Activated CD4-positive, alpha-beta memory T cell treated with anti-CD3 and anti-CD28 coated beads, Interleukin-2, amount 10 ng/mL, durations not matched to agents 7 days and 5 days (primary cell): ENCODE measurements at regions not wholly inside any gene's neighbourhood (a gene's known extent, or its start where the extent isn't known, plus 50 kb on each side); places are given as distances from the start of the nearest gene placed in this dataset.
A peak's percentile ranks its signal among the peaks of the same experiment; 100 is the strongest.
"Not testable (repeated sequence)": the region's sequence is repeated elsewhere in the genome, so short reads cannot be mapped to it uniquely, and the experiment has no call there.

ENCODE experiments used
- CTCF ChIA-PET: fragments of 350-600 bp; sonication (Branson Sonifier 250); formaldehyde crosslinking; loops from one replicate; lab custom pipeline; 2021; ENCODE audit warnings: antibody characterized with exemption, inconsistent platforms; lab: Charles Lee
- POLR2A ChIA-PET: fragments of 350-600 bp; sonication (Branson Sonifier 250); formaldehyde crosslinking; loops from one replicate; lab custom pipeline; 2021; ENCODE audit warnings: antibody characterized with exemption; lab: Charles Lee
- DNase-seq: peaks from one replicate; pipeline ENCODE4 v3.0.0-alpha.2; 2020
- H3K27ac Mint-ChIP-seq: one replicate; pipeline ENCODE4 v1.8.0; 2021; ENCODE audit warnings: mild to moderate bottlenecking, mixed read lengths
- H3K27me3 Mint-ChIP-seq: one replicate; pipeline ENCODE4 v1.8.0; 2021; ENCODE audit warnings: mixed read lengths
- H3K36me3 Mint-ChIP-seq: one replicate; pipeline ENCODE4 v1.8.0; 2021; ENCODE audit warnings: low read depth, mixed read lengths
- H3K4me1 Mint-ChIP-seq: one replicate; pipeline ENCODE4 v1.8.0; 2021; ENCODE audit warnings: mixed read lengths
- H3K4me3 Mint-ChIP-seq: one replicate; pipeline ENCODE4 v1.8.0; 2021; ENCODE audit warnings: mild to moderate bottlenecking, mixed read lengths
- H3K9me3 Mint-ChIP-seq: one replicate; pipeline ENCODE4 v1.8.0; 2021; ENCODE audit warnings: mixed read lengths

- POLR2A ChIA-PET, result no interaction called here
- no peak overlapping the region for H3K4me3 Mint-ChIP-seq
- H3K4me1 Mint-ChIP-seq, result peaks cover 40% of the 10 kb centered on the region
- no peak for DNase-seq
- no peaks in the 10 kb centered on the region for H3K27me3 Mint-ChIP-seq
- H3K27ac Mint-ChIP-seq, result no peak overlapping the region
- CTCF ChIA-PET, result no interaction called here
- H3K36me3 Mint-ChIP-seq, result peaks cover 6% of the 10 kb centered on the region
- H3K9me3 Mint-ChIP-seq, result no peaks in the 10 kb centered on the region
Measured at GRCh38 chr6:118715376-118715775, 64.0 kb upstream of the CEP85L start.

DNA sequence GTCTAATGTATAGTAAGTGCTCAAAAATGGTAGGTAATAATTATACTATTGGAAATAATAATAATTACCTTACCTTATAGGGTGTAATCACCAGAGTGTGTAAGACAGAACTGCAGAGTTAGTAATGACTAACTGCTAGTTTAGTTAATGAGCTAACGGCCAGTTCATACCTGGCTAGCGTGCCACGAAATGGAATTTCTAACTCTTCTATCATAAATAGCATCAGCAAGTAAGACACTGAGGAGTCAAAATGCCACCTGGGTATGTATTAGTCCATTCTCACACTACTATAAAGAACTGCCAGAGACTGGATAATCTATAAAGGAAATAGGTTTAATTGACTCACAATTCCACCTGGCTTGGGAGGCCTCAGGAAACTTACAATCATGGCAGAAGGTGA, 63.4 kb upstream of the CEP85L start:
- peaks cover 40% of the 10 kb centered on the region for H3K4me1 Mint-ChIP-seq
- H3K27ac Mint-ChIP-seq, result no peak overlapping the region
- POLR2A ChIA-PET, result no interaction called here
- DNase-seq, result no peak
- peaks cover 6% of the 10 kb centered on the region for H3K36me3 Mint-ChIP-seq
- H3K9me3 Mint-ChIP-seq, result no peaks in the 10 kb centered on the region
- no peaks in the 10 kb centered on the region for H3K27me3 Mint-ChIP-seq
- H3K4me3 Mint-ChIP-seq, result no peak overlapping the region
- CTCF ChIA-PET, result no interaction called here

DNA sequence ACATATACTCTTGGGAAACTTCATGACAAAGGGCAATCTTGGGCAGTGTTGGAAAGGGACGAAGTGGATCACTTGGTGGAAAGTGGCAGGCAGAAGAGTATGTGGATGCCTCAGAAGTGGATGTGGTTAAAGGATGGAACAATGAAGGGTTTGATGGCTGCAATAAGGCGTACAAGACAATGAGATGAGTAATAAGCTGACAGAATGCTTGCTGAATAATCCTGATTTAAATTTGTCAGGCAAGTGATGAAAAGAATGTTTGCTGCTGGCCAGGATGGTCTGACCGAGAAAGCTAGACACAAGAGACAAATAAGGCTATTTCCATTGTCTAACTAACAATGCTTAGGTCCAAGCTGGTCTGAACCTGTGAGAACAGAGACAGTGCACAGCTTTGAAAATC, 61.6 kb upstream of the CEP85L start:
- Mint-ChIP-seq H3K36me3 (peaks cover 10% of the 10 kb centered on the region), H3K4me3 (no peak overlapping the region), H3K4me1 (peaks cover 35% of the 10 kb centered on the region), H3K9me3 (no peaks in the 10 kb centered on the region), H3K27me3 (no peaks in the 10 kb centered on the region), H3K27ac (peak overlapping the region; percentile 4)
- CTCF ChIA-PET, result interaction anchor here (0.6 to 2.1 kb wide), 2 partner anchors 84 to 89 kb away, joined by 3 to 7 read pairs; no protein-coding TSS in a partner anchor
- DNase-seq, result no peak
- POLR2A ChIA-PET, result interaction anchor here (0.7 to 9.8 kb wide), 3 partner anchors 8 to 181 kb away, joined by 3 to 146 read pairs (median 3); partner anchors contain the start of gene ASF1A

DNA sequence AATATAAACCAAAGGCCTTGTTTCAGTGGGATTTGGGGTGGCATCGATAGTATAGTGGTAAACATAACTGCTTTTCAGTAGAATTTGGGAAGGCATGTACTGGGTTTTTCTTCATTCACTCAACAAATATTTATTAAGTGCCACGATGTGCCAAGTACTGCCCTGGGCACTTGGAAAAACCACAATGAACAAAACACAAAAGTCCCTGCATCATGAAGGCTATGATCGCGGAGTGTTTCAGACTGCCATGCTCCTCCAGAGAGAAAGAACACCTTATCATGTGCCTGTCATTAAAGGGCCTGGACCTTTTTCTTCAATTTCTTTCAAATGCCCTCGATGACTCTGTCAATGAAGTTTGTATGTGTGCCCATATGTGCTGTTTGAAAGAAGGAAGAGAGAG, 59.2 kb upstream of the CEP85L start:
- CTCF ChIA-PET, result interaction anchor here (1.3 to 1.7 kb wide), 4 partner anchors 55 to 186 kb away, joined by 5 to 11 read pairs (median 8); partner anchors contain the start of gene ASF1A
- DNase-seq, result peak; percentile 24
- Mint-ChIP-seq H3K4me1 (peaks cover 57% of the 10 kb centered on the region), H3K27me3 (no peaks in the 10 kb centered on the region), H3K4me3 (peak overlapping the region; percentile 96), H3K9me3 (no peaks in the 10 kb centered on the region), H3K36me3 (peaks cover 25% of the 10 kb centered on the region), H3K27ac (peak overlapping the region; percentile 94)
- POLR2A ChIA-PET, result interaction anchor here (0.8 to 9.8 kb wide), 16 partner anchors 10 to 753 kb away, joined by 3 to 146 read pairs (median 13); partner anchors contain the start of genes ASF1A, CEP85L and MCM9

DNA sequence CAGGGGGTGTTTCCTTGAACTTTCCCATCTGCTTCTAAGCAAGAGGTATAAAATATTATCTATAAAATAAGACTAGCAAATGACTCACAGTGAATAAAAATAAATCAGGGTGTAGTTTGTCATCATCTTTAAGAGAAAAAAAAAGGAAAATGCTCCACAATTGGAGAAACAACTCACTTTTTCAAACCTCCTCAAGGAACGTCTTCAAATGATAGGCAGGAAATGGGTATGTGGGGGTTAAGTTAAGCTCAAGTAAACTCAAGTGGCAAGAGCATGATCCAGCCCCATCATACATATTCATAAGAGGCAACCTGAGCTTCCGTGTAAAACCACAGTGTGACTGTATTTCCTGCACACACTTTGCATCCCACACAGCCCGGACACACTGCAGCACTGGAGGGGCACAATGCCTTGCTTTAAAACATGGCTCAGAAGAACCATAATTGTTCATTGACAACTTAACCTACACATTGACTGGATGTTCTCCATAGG, 58.5 kb upstream of the CEP85L start:
- peak; percentile 83 for DNase-seq
- Mint-ChIP-seq H3K4me1 (peaks cover 64% of the 10 kb centered on the region), H3K9me3 (no peaks in the 10 kb centered on the region), H3K27me3 (no peaks in the 10 kb centered on the region), H3K27ac (peak overlapping the region; percentile 94), H3K36me3 (peaks cover 30% of the 10 kb centered on the region), H3K4me3 (peak overlapping the region; percentile 96)
- POLR2A ChIA-PET, result interaction anchor here (0.6 to 9.8 kb wide), 38 partner anchors 8 to 753 kb away, joined by 3 to 146 read pairs (median 5); partner anchors contain the start of genes ASF1A, CEP85L, FAM184A and MCM9
- CTCF ChIA-PET, result interaction anchor here (0.9 to 2.0 kb wide), 12 partner anchors 12 to 186 kb away, joined by 3 to 11 read pairs (median 4); partner anchors contain the start of genes ASF1A and CEP85L

GRCh38 chr6:118708744-118709143, 57.4 kb upstream of the CEP85L start:
- Mint-ChIP-seq H3K36me3 (peaks cover 37% of the 10 kb centered on the region), H3K4me1 (peaks cover 71% of the 10 kb centered on the region), H3K4me3 (peak overlapping the region; percentile 96), H3K27me3 (no peaks in the 10 kb centered on the region), H3K9me3 (no peaks in the 10 kb centered on the region), H3K27ac (peak overlapping the region; percentile 94)
- ChIA-PET CTCF (interaction anchor here (0.6 to 2.0 kb wide), 10 partner anchors 11 to 424 kb away, joined by 3 to 11 read pairs (median 4); partner anchors contain the start of genes ASF1A and CEP85L), POLR2A (interaction anchor here (0.6 to 9.8 kb wide), 41 partner anchors 10 to 439 kb away, joined by 3 to 146 read pairs (median 5); partner anchors contain the start of genes ASF1A, CEP85L, FAM184A and MCM9)
- DNase-seq, result no peak

DNA sequence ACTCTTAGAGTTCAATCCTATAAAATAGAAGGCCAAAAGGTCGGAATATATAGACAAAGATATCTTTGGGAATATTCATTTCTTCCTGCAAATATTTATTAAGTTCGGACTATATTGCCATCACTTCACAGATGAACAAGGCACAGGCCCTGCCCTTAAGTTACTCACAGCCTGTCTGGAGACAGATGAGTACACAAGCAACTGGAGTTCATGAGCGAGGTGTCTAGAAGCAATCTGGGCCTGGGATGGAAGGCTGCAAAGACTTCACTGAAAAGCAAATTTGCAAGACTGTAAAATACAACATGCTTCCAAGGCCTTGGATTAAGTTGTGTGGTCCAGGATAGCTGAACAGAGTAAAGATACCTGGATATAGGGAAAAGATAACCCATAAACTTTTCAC, 56.7 kb upstream of the CEP85L start:
- H3K27ac Mint-ChIP-seq, result peak overlapping the region; percentile 94
- H3K9me3 Mint-ChIP-seq, result no peaks in the 10 kb centered on the region
- ChIA-PET CTCF (interaction anchor here (1.1 to 2.0 kb wide), 3 partner anchors 10 to 101 kb away, joined by 4 to 7 read pairs (median 4); no protein-coding TSS in a partner anchor), POLR2A (interaction anchor here (0.6 to 9.8 kb wide), 16 partner anchors 11 to 370 kb away, joined by 3 to 146 read pairs (median 12); partner anchors contain the start of genes ASF1A, CEP85L, FAM184A and MCM9)
- no peaks in the 10 kb centered on the region for H3K27me3 Mint-ChIP-seq
- H3K4me3 Mint-ChIP-seq, result peak overlapping the region; percentile 96
- no peak for DNase-seq
- H3K4me1 Mint-ChIP-seq, result peaks cover 68% of the 10 kb centered on the region
- H3K36me3 Mint-ChIP-seq, result peaks cover 39% of the 10 kb centered on the region

GRCh38 chr6:118706702-118707101, 55.3 kb upstream of the CEP85L start:
- H3K36me3 Mint-ChIP-seq, result peaks cover 49% of the 10 kb centered on the region
- ChIA-PET POLR2A (interaction anchor here (0.6 to 9.8 kb wide), 14 partner anchors 9 to 910 kb away, joined by 3 to 146 read pairs (median 4); partner anchors contain the start of genes ASF1A and CEP85L), CTCF (interaction anchor here (0.9 to 2.0 kb wide), 4 partner anchors 18 to 94 kb away, joined by 3 to 9 read pairs (median 5); partner anchors contain the start of gene CEP85L)
- no peak for DNase-seq
- no peaks in the 10 kb centered on the region for H3K27me3 Mint-ChIP-seq
- peak overlapping the region; percentile 76 for H3K27ac Mint-ChIP-seq
- H3K9me3 Mint-ChIP-seq, result no peaks in the 10 kb centered on the region
- H3K4me1 Mint-ChIP-seq, result peaks cover 57% of the 10 kb centered on the region
- peak overlapping the region; percentile 71 for H3K4me3 Mint-ChIP-seq

- H3K27ac Mint-ChIP-seq, result peak overlapping the region; percentile 76
- CTCF ChIA-PET, result interaction anchor here (0.7 to 2.0 kb wide), 5 partner anchors 8 to 95 kb away, joined by 4 to 9 read pairs (median 4); partner anchors contain the start of gene CEP85L
Measured at GRCh38 chr6:118705544-118706491, 54.4 kb upstream of the CEP85L start.

DNA sequence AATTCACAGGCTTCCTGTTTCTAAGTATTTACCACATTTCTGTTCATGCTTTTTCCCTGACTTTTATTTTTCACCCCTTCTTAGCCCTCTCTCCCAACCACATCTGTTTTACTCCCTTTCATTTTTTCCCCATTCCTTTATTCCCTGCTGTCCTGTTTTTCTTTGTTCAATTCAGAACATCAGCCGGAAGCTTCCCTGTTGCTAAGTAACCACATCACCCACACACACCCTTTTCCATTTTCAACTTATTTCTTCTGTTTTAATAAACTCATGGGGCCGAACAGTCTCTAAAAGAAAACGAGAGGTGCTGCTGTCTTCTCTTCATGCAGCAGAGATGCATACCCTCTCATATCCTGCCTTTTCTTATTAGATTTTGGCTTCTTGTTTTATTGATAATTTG, 53.5 kb upstream of the CEP85L start:
- ChIA-PET POLR2A (interaction anchor here (1.7 to 9.8 kb wide), 4 partner anchors 21 to 189 kb away, joined by 7 to 146 read pairs (median 36); partner anchors contain the start of genes ASF1A and CEP85L), CTCF (interaction anchor here (1.4 kb wide), 1 partner anchor 7 kb away, joined by 4 read pairs; no protein-coding TSS in a partner anchor)
- no peak for DNase-seq
- Mint-ChIP-seq H3K4me3 (no peak overlapping the region), H3K4me1 (peaks cover 45% of the 10 kb centered on the region), H3K27ac (peak overlapping the region; percentile 21), H3K27me3 (no peaks in the 10 kb centered on the region), H3K36me3 (peaks cover 63% of the 10 kb centered on the region), H3K9me3 (no peaks in the 10 kb centered on the region)

More at GRCh38 chr6:118705544-118706491, 54.4 kb upstream of the CEP85L start:
- Mint-ChIP-seq H3K27me3 (no peaks in the 10 kb centered on the region), H3K9me3 (no peaks in the 10 kb centered on the region), H3K4me3 (peak overlapping the region; percentile 71), H3K4me1 (peaks cover 48% of the 10 kb centered on the region), H3K36me3 (peaks cover 56% of the 10 kb centered on the region)
- POLR2A ChIA-PET, result interaction anchor here (0.9 to 9.8 kb wide), 11 partner anchors 9 to 188 kb away, joined by 3 to 146 read pairs (median 5); partner anchors contain the start of genes ASF1A and CEP85L
- DNase-seq, result peak; percentile 28

GRCh38 chr6:118701260-118701659, 49.9 kb upstream of the CEP85L start:
- H3K36me3 Mint-ChIP-seq, result peaks cover 73% of the 10 kb centered on the region
- H3K4me1 Mint-ChIP-seq, result peaks cover 25% of the 10 kb centered on the region
- POLR2A ChIA-PET, result interaction anchor here (1.0 kb wide), 1 partner anchor 9 kb away, joined by 3 read pairs; no protein-coding TSS in a partner anchor
- DNase-seq, CTCF ChIA-PET, H3K4me3 Mint-ChIP-seq, H3K27me3 Mint-ChIP-seq, H3K9me3 Mint-ChIP-seq, H3K27ac Mint-ChIP-seq: not testable (repeated sequence)
